NCI-H2227 (cell line): ENCODE measurements at regions not wholly inside any gene's neighbourhood (a gene's known extent, or its start where the extent isn't known, plus 50 kb on each side); places are given as distances from the start of the nearest gene placed in this dataset.
A peak's percentile ranks its signal among the peaks of the same experiment; 100 is the strongest.

Source experiments
- DNase-seq: peaks from one replicate; lab custom pipeline; 2025; ENCODE audit not compliant: unreplicated experiment; lab: John Stamatoyannopoulos, UW

GRCh38 chr9:90037146-90037797, 432.5 kb downstream of the GADD45G start:
- no peak for DNase-seq

- peak; percentile 14 for DNase-seq
These were observed 434.0 kb downstream of the GADD45G start for GRCh38 chr9:90038763-90039162.

DNA sequence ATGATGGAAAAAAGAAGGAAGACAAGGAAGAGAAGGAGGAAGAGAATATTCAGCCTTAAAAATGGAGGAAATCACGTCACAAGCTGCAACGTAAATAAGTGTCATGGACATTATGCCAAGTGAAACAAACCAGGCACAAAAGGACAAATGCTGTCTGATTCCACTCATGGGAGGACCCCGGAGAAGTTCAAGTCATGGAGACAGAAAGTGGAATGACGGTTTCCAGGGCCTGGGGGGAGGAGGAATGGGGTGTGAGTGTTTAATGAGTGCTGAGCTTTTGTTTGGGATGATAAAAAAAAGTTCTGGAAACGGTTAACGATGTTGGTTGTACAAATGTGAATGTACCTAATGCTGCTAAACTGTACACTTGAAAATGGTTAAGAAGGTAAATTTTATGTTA, 439.5 kb downstream of the GADD45G start:
- no peak for DNase-seq

DNA sequence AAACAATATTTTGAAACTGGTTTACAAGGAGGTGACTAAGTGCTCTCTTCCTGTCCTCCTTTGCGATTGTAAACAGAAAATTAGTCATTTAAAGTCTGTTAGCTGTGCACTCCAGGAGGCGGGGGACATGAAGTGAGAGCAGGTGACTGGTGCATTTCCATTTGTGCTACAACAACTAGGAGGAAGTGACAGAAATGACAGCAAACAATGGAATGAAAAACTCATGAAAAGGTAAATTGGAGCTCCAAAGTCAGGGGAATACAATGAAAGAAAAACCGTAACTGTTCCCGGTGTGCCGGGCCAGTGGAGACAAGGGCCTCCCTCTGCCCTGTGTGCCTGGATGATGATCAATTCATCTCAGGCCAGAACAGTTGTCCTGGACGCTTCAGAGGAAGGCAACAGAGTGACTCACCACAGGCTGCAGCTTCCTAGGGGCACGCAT, 439.9 kb downstream of the GADD45G start:
- no peak for DNase-seq

GRCh38 chr9:90046317-90046861, 441.6 kb downstream of the GADD45G start:
- DNase-seq, result no peak

DNA sequence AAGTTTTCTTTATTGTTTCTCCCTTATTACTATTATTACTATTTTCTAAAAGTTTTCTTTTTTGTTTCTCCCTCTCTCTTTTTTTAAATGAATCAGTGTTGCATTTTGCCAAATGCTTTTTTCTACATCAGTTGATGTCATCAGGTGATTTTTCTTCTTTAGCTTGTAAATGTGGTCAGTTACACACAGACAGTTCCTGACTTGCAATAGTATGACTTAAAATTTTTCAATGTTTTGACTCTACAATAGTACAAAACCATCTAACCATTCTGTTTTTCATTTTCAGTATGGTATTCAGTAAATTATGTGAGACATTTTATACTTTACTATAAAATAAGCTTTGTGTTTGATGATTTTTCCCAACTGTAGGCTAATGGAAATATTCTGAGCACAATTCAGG, 443.0 kb downstream of the GADD45G start:
- DNase-seq, result no peak

DNA sequence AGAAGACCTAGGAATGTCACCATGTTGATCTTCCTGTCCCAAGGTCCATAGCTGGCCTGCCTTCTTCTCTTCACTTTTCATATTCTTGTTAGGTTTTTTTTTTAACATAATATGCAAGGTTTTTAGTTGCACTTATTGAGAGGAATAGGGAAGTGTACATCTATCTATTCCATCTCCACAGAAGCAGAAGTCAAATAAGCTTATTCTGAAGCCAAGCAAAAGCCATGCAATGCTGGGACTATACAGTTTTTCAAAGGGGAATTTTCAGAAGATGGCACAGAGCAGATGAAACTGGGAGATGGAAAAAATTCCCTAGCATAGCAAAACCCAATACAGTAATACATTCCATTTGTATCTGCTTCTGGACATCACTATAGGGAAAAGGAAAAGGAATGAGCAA, 447.6 kb downstream of the GADD45G start:
- DNase-seq, result no peak

DNA sequence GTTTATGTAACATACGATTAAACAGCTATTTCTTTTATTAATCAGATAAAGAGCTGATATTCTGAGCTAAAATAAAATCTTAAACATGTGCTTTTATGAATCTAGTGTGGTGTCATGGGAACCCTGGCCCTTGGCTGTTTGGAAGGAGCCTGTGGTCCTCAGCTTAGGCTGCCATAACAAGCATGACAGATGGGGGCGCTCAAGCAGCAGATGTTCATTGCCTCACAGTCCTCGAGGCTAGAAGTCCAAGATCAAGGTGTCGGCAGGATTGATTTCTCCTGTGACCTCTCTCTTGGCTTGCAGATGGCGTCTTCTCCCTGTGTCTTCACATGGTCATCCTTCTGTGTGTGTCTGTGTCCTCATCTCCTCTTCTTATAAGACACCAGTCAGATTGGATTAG, 448.2 kb downstream of the GADD45G start:
- no peak for DNase-seq

GRCh38 chr9:90054810-90055209, 450.0 kb downstream of the GADD45G start:
- DNase-seq, result no peak

- DNase-seq, result no peak
These were observed 450.4 kb downstream of the GADD45G start for GRCh38 chr9:90055226-90055625.

DNA sequence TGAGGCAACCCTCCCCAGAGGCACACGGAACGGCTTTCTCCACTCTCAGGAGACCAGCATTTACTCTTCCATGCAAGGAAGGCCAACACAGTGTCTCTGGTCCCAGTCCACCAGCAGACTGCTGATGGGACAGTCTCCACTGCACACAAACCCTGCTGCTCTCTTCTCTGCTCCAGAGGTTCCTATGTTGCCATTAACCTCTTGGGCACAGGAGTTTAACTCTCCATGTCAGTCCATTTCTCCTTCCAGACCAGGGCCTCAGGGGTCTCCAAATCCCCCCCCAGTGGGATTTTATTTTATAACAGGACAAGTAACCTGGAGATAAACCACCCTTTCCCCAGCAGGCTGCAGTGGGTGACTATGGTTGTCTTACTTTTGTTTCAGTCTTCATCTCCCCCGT, 452.5 kb downstream of the GADD45G start:
- no peak for DNase-seq

GRCh38 chr9:90058182-90058763, 453.5 kb downstream of the GADD45G start:
- DNase-seq, result no peak

DNA sequence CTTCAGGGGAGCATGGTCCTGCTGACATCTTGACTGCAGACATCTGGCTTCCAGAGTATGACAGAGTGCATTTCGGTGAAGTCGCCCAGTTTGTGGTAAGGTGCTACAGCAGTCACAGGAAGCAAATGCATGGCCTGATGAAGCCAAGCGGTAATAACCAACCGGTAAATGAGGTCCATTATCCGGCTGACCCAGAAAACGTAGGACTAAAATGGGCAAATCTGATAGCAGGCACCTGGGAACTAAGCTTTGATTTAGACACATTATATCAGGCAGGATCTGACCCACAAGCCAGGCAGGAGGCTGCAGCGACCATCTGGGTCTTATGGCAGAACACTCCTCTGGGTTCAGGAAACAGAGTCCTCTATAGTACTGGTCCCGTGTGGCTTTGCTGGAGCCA, 454.6 kb downstream of the GADD45G start:
- DNase-seq, result no peak

DNA sequence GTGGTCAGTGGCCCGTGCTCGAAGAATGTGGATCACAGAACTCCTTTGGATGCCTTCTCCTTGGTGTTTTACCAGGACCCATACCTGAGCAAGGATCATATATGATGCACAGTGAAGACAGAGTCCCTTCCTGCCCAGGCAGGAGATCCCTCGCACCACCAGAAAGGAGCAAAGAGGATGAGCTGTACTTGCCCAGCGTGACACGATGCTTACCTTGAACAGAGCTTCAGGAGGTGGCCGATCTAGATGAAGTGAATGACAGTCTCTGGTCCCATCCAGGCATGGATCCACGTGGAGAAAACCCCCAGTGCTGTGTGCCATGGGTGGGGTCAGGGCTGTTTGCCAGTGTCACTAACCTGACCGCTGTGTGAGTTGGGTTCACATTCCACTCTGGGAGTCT, 455.4 kb downstream of the GADD45G start:
- DNase-seq, result no peak

DNA sequence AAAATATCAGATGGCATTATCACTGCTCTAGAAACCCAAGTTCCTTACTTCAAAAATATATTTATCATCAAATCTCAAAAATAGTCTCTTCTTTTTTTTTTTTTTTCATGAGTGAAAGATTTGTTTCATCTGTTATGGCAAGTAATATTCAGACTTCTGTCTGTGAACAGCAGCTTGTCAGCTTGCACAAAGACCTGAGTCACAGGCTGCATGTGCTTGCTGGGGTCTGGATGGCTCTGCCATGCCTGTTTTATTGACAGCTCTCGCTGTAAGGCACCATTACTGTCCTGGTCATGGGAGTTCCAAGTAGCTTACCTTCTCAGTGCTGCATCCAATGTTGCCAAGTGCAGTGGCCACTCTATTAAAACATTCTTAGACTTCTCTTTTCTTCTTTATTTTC, 456.4 kb downstream of the GADD45G start:
- DNase-seq, result no peak

DNA sequence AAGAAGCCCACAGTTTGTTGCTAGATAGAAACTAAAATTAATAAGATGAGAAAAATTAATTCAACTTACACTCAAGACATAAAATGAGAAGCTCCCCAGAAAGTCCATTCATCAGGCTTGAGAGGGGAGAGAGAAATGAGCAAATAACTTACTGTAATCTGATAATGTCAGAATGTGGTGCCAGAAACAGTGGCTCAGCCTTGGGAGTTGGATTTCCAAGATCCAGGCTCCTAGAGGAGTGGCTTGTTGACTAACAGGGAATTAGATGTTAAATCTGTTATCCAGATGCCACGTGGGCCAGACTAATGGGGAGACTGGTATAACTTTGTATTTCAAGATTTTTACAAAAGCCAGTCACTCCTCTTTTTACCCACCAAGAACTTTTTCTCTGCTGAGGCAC, 458.2 kb downstream of the GADD45G start:
- no peak for DNase-seq

- no peak for DNase-seq
These were observed 459.4 kb downstream of the GADD45G start for GRCh38 chr9:90064248-90064647.

GRCh38 chr9:90064971-90065370, 460.2 kb downstream of the GADD45G start:
- DNase-seq, result no peak

DNA sequence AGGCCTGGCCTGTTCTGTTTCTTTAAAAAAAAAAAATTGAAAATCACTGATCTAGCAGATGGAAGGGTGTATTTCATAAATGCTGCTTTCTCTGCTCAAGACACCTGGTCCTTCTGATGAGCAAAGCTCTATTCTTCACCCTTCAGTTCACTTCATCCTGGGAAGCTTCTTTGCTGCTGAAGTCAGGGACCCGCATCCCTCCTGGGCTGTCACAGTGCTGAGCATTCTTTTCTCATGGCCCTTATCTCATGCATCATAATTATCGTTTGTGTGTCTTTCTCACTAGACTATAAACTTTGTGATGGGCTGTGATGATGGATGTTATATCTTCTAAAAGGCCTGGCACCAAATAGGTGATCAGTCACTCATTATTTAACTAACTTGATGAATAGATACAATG, 461.0 kb downstream of the GADD45G start:
- no peak for DNase-seq

- DNase-seq, result no peak
These were observed 464.3 kb downstream of the GADD45G start for GRCh38 chr9:90069085-90069484.

DNA sequence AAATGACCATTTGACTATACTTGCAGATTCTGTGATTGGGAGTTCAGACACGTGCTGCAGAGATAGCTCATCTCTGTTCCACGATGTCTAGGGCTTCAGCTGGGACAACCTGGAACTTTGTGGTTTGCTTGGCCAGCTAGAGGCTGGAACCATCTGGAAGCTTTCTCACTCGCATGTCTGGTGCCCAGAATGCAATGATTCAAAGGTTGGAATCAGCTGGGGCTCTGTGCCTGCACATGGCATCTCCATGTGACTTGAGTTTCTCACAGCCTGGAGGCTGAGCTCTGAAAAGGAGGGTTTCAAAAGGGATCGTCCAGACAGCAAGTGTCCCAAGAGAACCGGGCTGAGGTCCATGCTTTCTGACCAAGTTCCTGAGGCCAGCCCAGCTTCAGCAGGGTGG, 465.2 kb downstream of the GADD45G start:
- DNase-seq, result no peak

- DNase-seq, result no peak
These were observed 465.7 kb downstream of the GADD45G start for GRCh38 chr9:90070469-90070868.
